Posterior vena cava (tissue), 2 donors: ENCODE measurements at regions not wholly inside any gene's neighbourhood (a gene's known extent, or its start where the extent isn't known, plus 50 kb on each side); places are given as distances from the start of the nearest gene placed in this dataset.
"Not testable (repeated sequence)": the region's sequence is repeated elsewhere in the genome, so short reads cannot be mapped to it uniquely, and the experiment has no call there.

Experiments
- DNase-seq: peaks from one replicate; pipeline ENCODE4 v3.0.0-alpha.2; 2020; ENCODE audit warnings: low spot score
- intact Hi-C, 2 donors: fragments of 100-400 bp; cut with DNase I; formaldehyde crosslinking; loops; one replicate each; pipeline versions ENCODE4 v1.14.1 to v1.14.2; 2022 to 2023
- donor health status: DM: yes; HTN: yes; CAD: no.
- donor health status: DM: yes; HTN: yes; CAD: no.

GRCh38 chr4:189610571-189610970 lies 330.1 kb upstream of the FRG1 start:
- DNase-seq, intact Hi-C loops: not testable (repeated sequence)

- intact Hi-C loops = no loop called here
- DNase-seq = no peak
Observed at GRCh38 chr4:189613207-189613606, 327.5 kb upstream of the FRG1 start.

- intact Hi-C loops = no loop called here
- DNase-seq = no peak
Observed at GRCh38 chr4:189615217-189615663, 325.4 kb upstream of the FRG1 start.

- DNase-seq, intact Hi-C loops: not testable (repeated sequence)
Observed at GRCh38 chr4:189617741-189618140, 322.9 kb upstream of the FRG1 start.

- DNase-seq, intact Hi-C loops: not testable (repeated sequence)
Observed at GRCh38 chr4:189619441-189620250, 321.0 kb upstream of the FRG1 start.

- DNase-seq, intact Hi-C loops: not testable (repeated sequence)
Observed at GRCh38 chr4:189622574-189622973, 318.1 kb upstream of the FRG1 start.

- DNase-seq, intact Hi-C loops: not testable (repeated sequence)
Observed at GRCh38 chr4:189627041-189627440, 313.6 kb upstream of the FRG1 start.

GRCh38 chr4:189629733-189630132 lies 310.9 kb upstream of the FRG1 start:
- DNase-seq, intact Hi-C loops: not testable (repeated sequence)

GRCh38 chr4:189630913-189631567 lies 309.6 kb upstream of the FRG1 start:
- intact Hi-C loops, DNase-seq: not testable (repeated sequence)

- intact Hi-C loops = not testable (repeated sequence)
Observed at GRCh38 chr4:189631568-189631916, 309.1 kb upstream of the FRG1 start.

GRCh38 chr4:189650436-189650835 lies 290.2 kb upstream of the FRG1 start:
- DNase-seq, intact Hi-C loops: not testable (repeated sequence)

More at GRCh38 chr4:189631568-189631916, 309.1 kb upstream of the FRG1 start:
- DNase-seq = not testable (repeated sequence)

GRCh38 chr4:189653130-189653653 lies 287.5 kb upstream of the FRG1 start:
- intact Hi-C loops, DNase-seq: not testable (repeated sequence)

- intact Hi-C loops, DNase-seq: not testable (repeated sequence)
Observed at GRCh38 chr4:189653983-189654382, 286.7 kb upstream of the FRG1 start.

- intact Hi-C loops, DNase-seq: not testable (repeated sequence)
Observed at GRCh38 chr4:189654396-189654795, 286.3 kb upstream of the FRG1 start.

- DNase-seq, intact Hi-C loops: not testable (repeated sequence)
Observed at GRCh38 chr4:189655817-189656216, 284.9 kb upstream of the FRG1 start.

- intact Hi-C loops = no loop called here
- no peak for DNase-seq
Observed at GRCh38 chr4:189656641-189657040, 284.0 kb upstream of the FRG1 start.

- DNase-seq, intact Hi-C loops: not testable (repeated sequence)
Observed at GRCh38 chr4:189658259-189658658, 282.4 kb upstream of the FRG1 start.

- intact Hi-C loops = not testable (repeated sequence)
Observed at GRCh38 chr4:189658831-189659230, 281.8 kb upstream of the FRG1 start.

GRCh38 chr4:189659287-189659686 lies 281.4 kb upstream of the FRG1 start:
- no peak for DNase-seq
- intact Hi-C loops = no loop called here

More at GRCh38 chr4:189658831-189659230, 281.8 kb upstream of the FRG1 start:
- DNase-seq = not testable (repeated sequence)

GRCh38 chr4:189660722-189661360 lies 279.8 kb upstream of the FRG1 start:
- no peak for DNase-seq
- intact Hi-C loops = no loop called here
